ENCODE measurements at regions not wholly inside any gene's neighbourhood (a gene's known extent, or its start where the extent isn't known, plus 50 kb on each side); places are given as distances from the start of the nearest gene placed in this dataset.

- no peak for DNase-seq
These were observed 247.0 kb downstream of the TFCP2L1 start for GRCh38 chr2:121038031-121038430.

- DNase-seq = no peak
These were observed 246.6 kb downstream of the TFCP2L1 start for GRCh38 chr2:121038431-121038830.

- no peak for DNase-seq
These were observed 245.9 kb downstream of the TFCP2L1 start for GRCh38 chr2:121038891-121039616.

GRCh38 chr2:121039679-121040078 lies 245.3 kb downstream of the TFCP2L1 start:
- DNase-seq = no peak

GRCh38 chr2:121041516-121041915 lies 243.5 kb downstream of the TFCP2L1 start:
- no peak for DNase-seq

- no peak for DNase-seq
These were observed 241.8 kb downstream of the TFCP2L1 start for GRCh38 chr2:121043061-121043826.

- no peak for DNase-seq
These were observed 241.2 kb downstream of the TFCP2L1 start for GRCh38 chr2:121043827-121044222.

GRCh38 chr2:121044412-121044811 lies 240.6 kb downstream of the TFCP2L1 start:
- DNase-seq = no peak

- no peak for DNase-seq
These were observed 239.8 kb downstream of the TFCP2L1 start for GRCh38 chr2:121045245-121045644.

GRCh38 chr2:121046335-121046734 lies 238.7 kb downstream of the TFCP2L1 start:
- no peak for DNase-seq

- DNase-seq = no peak
These were observed 237.6 kb downstream of the TFCP2L1 start for GRCh38 chr2:121047383-121047782.

- no peak for DNase-seq
These were observed 235.9 kb downstream of the TFCP2L1 start for GRCh38 chr2:121049131-121049530.

GRCh38 chr2:121049950-121050585 lies 234.9 kb downstream of the TFCP2L1 start:
- DNase-seq = no peak

GRCh38 chr2:121051311-121051710 lies 233.7 kb downstream of the TFCP2L1 start:
- no peak for DNase-seq

- no peak for DNase-seq
These were observed 233.0 kb downstream of the TFCP2L1 start for GRCh38 chr2:121052023-121052422.

GRCh38 chr2:121052521-121052920 lies 232.5 kb downstream of the TFCP2L1 start:
- DNase-seq = no peak

- no peak for DNase-seq
These were observed 229.9 kb downstream of the TFCP2L1 start for GRCh38 chr2:121055088-121055487.

- no peak for DNase-seq
These were observed 229.5 kb downstream of the TFCP2L1 start for GRCh38 chr2:121055501-121055900.

- DNase-seq = no peak
These were observed 226.0 kb downstream of the TFCP2L1 start for GRCh38 chr2:121058852-121059558.

- DNase-seq = no peak
These were observed 225.1 kb downstream of the TFCP2L1 start for GRCh38 chr2:121059651-121060649.

- no peak for DNase-seq
These were observed 223.4 kb downstream of the TFCP2L1 start for GRCh38 chr2:121061633-121062032.

GRCh38 chr2:121063471-121063870 lies 221.5 kb downstream of the TFCP2L1 start:
- DNase-seq = no peak

All from activated CD4-positive, alpha-beta T cell treated with anti-CD3 and anti-CD28 coated beads for 1 hour (primary cell).